ENCODE measurements at regions not wholly inside any gene's neighbourhood (a gene's known extent, or its start where the extent isn't known, plus 50 kb on each side); places are given as distances from the start of the nearest gene placed in this dataset.

DNA sequence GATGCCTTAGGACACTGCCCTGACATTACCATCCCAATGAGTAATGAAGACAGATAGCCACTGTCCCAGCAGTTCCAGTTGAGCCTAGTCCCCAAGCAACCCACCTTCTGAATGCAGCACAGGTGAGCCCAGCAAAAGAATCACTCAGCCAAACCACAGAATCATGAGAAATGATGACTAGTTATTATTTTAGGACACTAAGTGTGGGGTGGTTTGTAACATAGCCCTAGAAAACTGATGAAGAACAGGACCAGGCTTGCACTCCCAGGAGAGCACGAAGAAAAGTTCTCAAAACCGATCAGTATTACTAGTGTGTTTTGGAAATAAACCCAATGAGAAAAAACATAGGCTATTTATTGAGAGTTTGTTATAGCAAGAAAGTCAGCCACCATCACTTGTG lies 129.6 kb upstream of the CNTN6 start:
- Histone ChIP-seq H3K4me3 (ENCODE audit: low read depth, low read length) (no peak overlapping the region), H3K18ac (ENCODE audit: low read length) (no peak overlapping the region), H2AK5ac (ENCODE audit: low read length) (no peak overlapping the region), H3K14ac (ENCODE audit: low read length) (no peak overlapping the region), H3K23ac (ENCODE audit: low read length) (no peak overlapping the region), H3K4ac (ENCODE audit: low read depth, low read length) (no peak overlapping the region), H3K36me3 (ENCODE audit: control insufficient read depth in 1 of 2, insufficient read depth in 2 of 2, low read length in 2 of 2) (no peaks in the 10 kb centered on the region), H3K79me2 (ENCODE audit: control insufficient read depth, insufficient read depth, low read length, poor library complexity) (no peaks in the 10 kb centered on the region), H3K9ac (ENCODE audit: low read length) (no peak overlapping the region), H3K4me1 (ENCODE audit: control insufficient read depth in 1 of 2, insufficient read depth in 2 of 2, low read length in 2 of 2) (no peaks in the 10 kb centered on the region), H4K91ac (ENCODE audit: low read depth, low read length) (no peak overlapping the region), H2BK120ac (ENCODE audit: insufficient read depth, low read length, poor library complexity) (no peak overlapping the region), H2BK5ac (ENCODE audit: low read depth, low read length, poor library complexity) (no peak overlapping the region), H4K8ac (ENCODE audit: low read depth, low read length) (no peak overlapping the region), H4K12ac (ENCODE audit: low read depth, low read length) (no peak overlapping the region), H3K79me1 (ENCODE audit: low read length) (no peaks in the 10 kb centered on the region), H3K27me3 (ENCODE audit: insufficient read depth, low read length) (no peaks in the 10 kb centered on the region), H3K27ac (ENCODE audit: low read depth, low read length) (no peak overlapping the region), H2AFZ (ENCODE audit: insufficient read depth, low read length, poor library complexity) (no peak overlapping the region), H3K4me2 (ENCODE audit: low read length) (no peak overlapping the region), H2BK12ac (ENCODE audit: low read length) (peak overlapping the region; percentile 5), H3K9me3 (ENCODE audit: insufficient read depth, low read depth, low read length) (no peaks in the 10 kb centered on the region)
- no peak for DNase-seq
- no CpG with 5 or more reads among the region's 2 CpGs for WGBS (ENCODE audit: extremely low coverage, insufficient coverage, insufficient read length)

DNA sequence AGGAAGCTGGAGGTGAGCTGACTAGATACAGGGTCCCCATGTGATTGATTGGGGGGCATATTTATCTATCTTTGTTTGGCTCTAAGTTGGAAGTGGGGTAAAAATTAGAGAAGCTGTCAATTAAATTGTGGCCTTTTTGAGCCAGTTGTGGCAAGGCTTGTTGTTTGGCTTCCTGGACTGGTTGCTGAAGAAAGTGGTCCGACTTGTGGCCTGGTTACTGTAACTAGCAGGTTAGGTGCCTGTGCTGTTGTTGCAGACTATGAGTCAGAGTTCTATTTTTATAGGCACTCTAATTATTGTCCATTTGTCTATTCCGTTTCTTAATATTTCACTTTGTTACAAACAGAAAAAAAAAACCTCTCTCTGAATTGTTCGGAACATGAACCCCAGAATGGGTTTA lies 129.1 kb upstream of the CNTN6 start:
- Histone ChIP-seq H2BK5ac (ENCODE audit: low read depth, low read length, poor library complexity) (no peak overlapping the region), H3K9ac (ENCODE audit: low read length) (no peak overlapping the region), H3K27ac (ENCODE audit: low read depth, low read length) (no peak overlapping the region), H4K12ac (ENCODE audit: low read depth, low read length) (no peak overlapping the region), H2AK5ac (ENCODE audit: low read length) (no peak overlapping the region), H3K79me1 (ENCODE audit: low read length) (no peaks in the 10 kb centered on the region), H3K18ac (ENCODE audit: low read length) (no peak overlapping the region), H4K8ac (ENCODE audit: low read depth, low read length) (no peak overlapping the region), H3K4me3 (ENCODE audit: low read depth, low read length) (no peak overlapping the region), H2AFZ (ENCODE audit: insufficient read depth, low read length, poor library complexity) (no peak overlapping the region), H3K9me3 (ENCODE audit: insufficient read depth, low read depth, low read length) (no peaks in the 10 kb centered on the region), H3K4ac (ENCODE audit: low read depth, low read length) (no peak overlapping the region), H4K91ac (ENCODE audit: low read depth, low read length) (no peak overlapping the region), H3K36me3 (ENCODE audit: control insufficient read depth in 1 of 2, insufficient read depth in 2 of 2, low read length in 2 of 2) (no peaks in the 10 kb centered on the region), H3K23ac (ENCODE audit: low read length) (no peak overlapping the region), H2BK12ac (ENCODE audit: low read length) (no peak overlapping the region), H3K79me2 (ENCODE audit: control insufficient read depth, insufficient read depth, low read length, poor library complexity) (no peaks in the 10 kb centered on the region), H3K14ac (ENCODE audit: low read length) (no peak overlapping the region), H3K27me3 (ENCODE audit: insufficient read depth, low read length) (no peaks in the 10 kb centered on the region), H3K4me1 (ENCODE audit: control insufficient read depth in 1 of 2, insufficient read depth in 2 of 2, low read length in 2 of 2) (no peaks in the 10 kb centered on the region), H3K4me2 (ENCODE audit: low read length) (no peak overlapping the region), H2BK120ac (ENCODE audit: insufficient read depth, low read length, poor library complexity) (no peak overlapping the region)
- no peak for DNase-seq
- WGBS (ENCODE audit: extremely low coverage, insufficient coverage, insufficient read length) = no CpG with 5 or more reads among the region's 3 CpGs

DNA sequence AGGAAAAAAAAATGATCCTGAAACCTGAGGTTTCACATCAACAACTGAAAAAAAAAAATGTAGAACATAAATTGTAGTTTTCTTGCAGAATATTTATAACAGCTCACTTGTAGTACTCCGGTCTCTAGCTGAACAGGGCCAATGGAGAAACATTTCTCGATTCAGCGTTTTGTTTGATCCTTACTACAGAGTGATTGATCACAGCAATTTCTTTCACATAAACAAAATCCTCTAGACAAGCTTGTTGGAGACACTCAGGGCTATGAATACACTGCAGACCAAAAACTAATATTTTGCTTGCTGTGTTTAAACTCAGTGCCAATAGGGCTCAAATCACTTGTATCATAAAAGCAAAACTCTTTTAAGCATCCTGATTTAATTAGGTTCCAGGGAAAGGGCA lies 127.0 kb upstream of the CNTN6 start:
- Histone ChIP-seq H3K23ac (ENCODE audit: low read length) (no peak overlapping the region), H2BK5ac (ENCODE audit: low read depth, low read length, poor library complexity) (no peak overlapping the region)
- DNase-seq = no peak

DNA sequence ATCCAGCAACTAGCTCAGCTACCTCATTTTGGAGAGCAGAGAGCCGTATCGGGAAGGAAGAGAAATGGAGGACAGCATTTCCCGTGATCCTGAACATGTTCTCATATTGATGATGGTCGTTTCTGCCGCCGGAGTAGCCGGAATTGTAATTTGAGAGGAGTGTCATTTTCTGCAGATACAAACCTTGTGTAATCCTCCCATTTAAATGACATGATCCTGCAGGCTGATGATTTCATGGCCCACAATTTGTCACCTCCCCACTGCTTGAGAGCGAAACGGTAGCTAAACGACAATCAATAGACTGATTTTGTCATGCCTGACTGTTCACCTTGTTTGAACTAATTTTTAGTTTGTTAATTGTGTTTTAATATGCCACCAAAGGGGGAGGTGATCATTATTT lies 126.5 kb upstream of the CNTN6 start:
- no peak overlapping the region for H3K23ac ChIP-seq (ENCODE audit: low read length)
- no peak for DNase-seq
- H3K4me3 ChIP-seq (ENCODE audit: low read depth, low read length) = no peak overlapping the region
- H4K12ac ChIP-seq (ENCODE audit: low read depth, low read length) = no peak overlapping the region
- H3K9me3 ChIP-seq (ENCODE audit: insufficient read depth, low read depth, low read length) = no peaks in the 10 kb centered on the region
- H4K91ac ChIP-seq (ENCODE audit: low read depth, low read length) = no peak overlapping the region
- WGBS (ENCODE audit: extremely low coverage, insufficient coverage, insufficient read length) = no CpG with 5 or more reads among the region's 10 CpGs
- no peaks in the 10 kb centered on the region for H3K27me3 ChIP-seq (ENCODE audit: insufficient read depth, low read length)
- H3K79me2 ChIP-seq (ENCODE audit: control insufficient read depth, insufficient read depth, low read length, poor library complexity) = no peaks in the 10 kb centered on the region
- H2AFZ ChIP-seq (ENCODE audit: insufficient read depth, low read length, poor library complexity) = no peak overlapping the region
- H3K4ac ChIP-seq (ENCODE audit: low read depth, low read length) = no peak overlapping the region
- H2BK120ac ChIP-seq (ENCODE audit: insufficient read depth, low read length, poor library complexity) = no peak overlapping the region
- H3K4me2 ChIP-seq (ENCODE audit: low read length) = no peak overlapping the region
- H4K8ac ChIP-seq (ENCODE audit: low read depth, low read length) = no peak overlapping the region
- H3K79me1 ChIP-seq (ENCODE audit: low read length) = no peaks in the 10 kb centered on the region
- H3K4me1 ChIP-seq (ENCODE audit: control insufficient read depth in 1 of 2, insufficient read depth in 2 of 2, low read length in 2 of 2) = no peaks in the 10 kb centered on the region
- H3K14ac ChIP-seq (ENCODE audit: low read length) = no peak overlapping the region
- no peak overlapping the region for H3K18ac ChIP-seq (ENCODE audit: low read length)
- H3K27ac ChIP-seq (ENCODE audit: low read depth, low read length) = no peak overlapping the region
- H2AK5ac ChIP-seq (ENCODE audit: low read length) = no peak overlapping the region
- H3K9ac ChIP-seq (ENCODE audit: low read length) = no peak overlapping the region
- H2BK5ac ChIP-seq (ENCODE audit: low read depth, low read length, poor library complexity) = no peak overlapping the region
- no peaks in the 10 kb centered on the region for H3K36me3 ChIP-seq (ENCODE audit: control insufficient read depth in 1 of 2, insufficient read depth in 2 of 2, low read length in 2 of 2)
- H2BK12ac ChIP-seq (ENCODE audit: low read length) = no peak overlapping the region

More for the DNA sequence above, 127.0 kb upstream of the CNTN6 start:
- Histone ChIP-seq H3K79me1 (ENCODE audit: low read length) (no peaks in the 10 kb centered on the region), H3K4me1 (ENCODE audit: control insufficient read depth in 1 of 2, insufficient read depth in 2 of 2, low read length in 2 of 2) (no peaks in the 10 kb centered on the region), H2BK12ac (ENCODE audit: low read length) (no peak overlapping the region), H3K27ac (ENCODE audit: low read depth, low read length) (no peak overlapping the region), H3K9ac (ENCODE audit: low read length) (no peak overlapping the region), H3K27me3 (ENCODE audit: insufficient read depth, low read length) (no peaks in the 10 kb centered on the region), H3K4me2 (ENCODE audit: low read length) (no peak overlapping the region), H3K4ac (ENCODE audit: low read depth, low read length) (no peak overlapping the region), H4K12ac (ENCODE audit: low read depth, low read length) (no peak overlapping the region), H3K4me3 (ENCODE audit: low read depth, low read length) (no peak overlapping the region), H2BK120ac (ENCODE audit: insufficient read depth, low read length, poor library complexity) (no peak overlapping the region), H3K18ac (ENCODE audit: low read length) (no peak overlapping the region), H3K9me3 (ENCODE audit: insufficient read depth, low read depth, low read length) (no peaks in the 10 kb centered on the region), H3K79me2 (ENCODE audit: control insufficient read depth, insufficient read depth, low read length, poor library complexity) (no peaks in the 10 kb centered on the region), H3K36me3 (ENCODE audit: control insufficient read depth in 1 of 2, insufficient read depth in 2 of 2, low read length in 2 of 2) (no peaks in the 10 kb centered on the region), H4K8ac (ENCODE audit: low read depth, low read length) (no peak overlapping the region), H2AK5ac (ENCODE audit: low read length) (no peak overlapping the region), H4K91ac (ENCODE audit: low read depth, low read length) (no peak overlapping the region), H2AFZ (ENCODE audit: insufficient read depth, low read length, poor library complexity) (no peak overlapping the region), H3K14ac (ENCODE audit: low read length) (no peak overlapping the region)
- WGBS (ENCODE audit: extremely low coverage, insufficient coverage, insufficient read length) = no CpG with 5 or more reads among the region's 3 CpGs

All from trophoblast cell (in vitro differentiated cells and primary cell).